MM.1S (cell line): ENCODE measurements at regions not wholly inside any gene's neighbourhood (a gene's known extent, or its start where the extent isn't known, plus 50 kb on each side); places are given as distances from the start of the nearest gene placed in this dataset.
A peak's percentile ranks its signal among the peaks of the same experiment; 100 is the strongest.

Source experiments
- CTCF ChIP-seq: fragments of 300-600 bp; sonication (generic); IDR thresholded peaks from 2 replicates; pipeline ENCODE4 v1.5.1; 2016; ENCODE audit warnings: antibody characterized with exemption, low read length, mixed read lengths
- EZH2 ChIP-seq: fragments of 300-600 bp; sonication (generic); optimal IDR thresholded peaks from 2 replicates; pipeline ENCODE3; 2017; ENCODE audit warnings: low read depth, mild to moderate bottlenecking, antibody characterized with exemption, low read length, mixed read lengths
- EZH2phosphoT487 ChIP-seq: fragments of 300-600 bp; sonication (generic); IDR thresholded peaks from 2 replicates; pipeline ENCODE4 v1.6.1; 2018; ENCODE audit warnings: antibody characterized with exemption, low read length

DNA sequence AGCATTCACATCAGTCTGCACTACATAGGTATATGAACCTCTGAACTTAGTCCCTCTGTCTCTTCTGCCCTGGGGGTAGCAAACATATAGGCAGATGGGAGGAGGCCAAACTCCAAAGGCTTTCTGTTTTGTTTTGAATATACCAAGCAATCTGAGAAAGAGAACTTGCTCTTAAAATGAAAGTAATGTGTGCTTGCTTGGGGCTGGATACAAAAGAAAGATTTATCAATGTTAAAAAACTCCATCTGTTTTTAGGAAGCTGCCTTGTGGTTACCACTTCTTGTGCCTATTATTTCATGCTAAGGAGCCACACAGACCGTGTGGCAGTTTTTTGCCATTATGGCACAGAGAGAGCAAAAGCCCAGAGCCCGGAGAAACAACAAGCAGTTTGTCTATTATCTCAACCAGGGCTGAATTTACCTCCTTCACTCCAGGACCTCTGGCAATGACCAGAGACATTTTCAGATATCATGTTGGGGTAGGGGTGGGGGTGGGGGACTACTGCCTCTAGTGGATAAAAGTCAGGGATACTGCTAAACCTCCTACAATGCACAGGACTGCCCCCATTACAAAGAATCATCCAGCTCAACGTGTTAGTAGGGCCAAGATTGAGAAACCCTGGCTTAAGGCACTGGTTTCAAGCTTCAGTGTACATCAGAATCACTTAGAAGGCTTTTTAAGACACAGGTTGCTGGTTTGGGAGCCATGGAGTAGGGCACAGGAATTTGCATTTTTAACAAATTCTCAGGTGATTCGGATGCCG lies 124.2 kb downstream of the APIP start:
- peak; percentile 14; the same call in 1 of the 2 replicates for TF ChIP-seq CTCF
- no peak for TF ChIP-seq EZH2
- no peak for TF ChIP-seq EZH2phosphoT487
